NCI-H510A (cell line): ENCODE measurements at regions not wholly inside any gene's neighbourhood (a gene's known extent, or its start where the extent isn't known, plus 50 kb on each side); places are given as distances from the start of the nearest gene placed in this dataset.

ENCODE experiments used
- DNase-seq: peaks from one replicate; lab custom pipeline; 2025; lab: John Stamatoyannopoulos, UW

- no peak for DNase-seq
Observed at GRCh38 chr15:61479613-61480012, 250.5 kb upstream of the RORA start.

GRCh38 chr15:61476741-61477140 lies 247.6 kb upstream of the RORA start:
- DNase-seq: no peak

GRCh38 chr15:61474796-61475195 lies 245.7 kb upstream of the RORA start:
- DNase-seq: no peak

GRCh38 chr15:61467823-61468222 lies 238.7 kb upstream of the RORA start:
- DNase-seq: no peak

- DNase-seq: no peak
Observed at GRCh38 chr15:61459785-61460707, 230.9 kb upstream of the RORA start.

GRCh38 chr15:61457050-61457733 lies 228.1 kb upstream of the RORA start:
- DNase-seq: no peak

- no peak for DNase-seq
Observed at GRCh38 chr15:61449186-61449702, 220.1 kb upstream of the RORA start.

- no peak for DNase-seq
Observed at GRCh38 chr15:61447981-61448380, 218.9 kb upstream of the RORA start.

- no peak for DNase-seq
Observed at GRCh38 chr15:61444585-61444984, 215.5 kb upstream of the RORA start.

- no peak for DNase-seq
Observed at GRCh38 chr15:61442821-61443220, 213.7 kb upstream of the RORA start.

- no peak for DNase-seq
Observed at GRCh38 chr15:61441891-61442290, 212.8 kb upstream of the RORA start.

GRCh38 chr15:61426466-61426865 lies 197.4 kb upstream of the RORA start:
- DNase-seq: no peak

- no peak for DNase-seq
Observed at GRCh38 chr15:61425934-61426333, 196.8 kb upstream of the RORA start.

GRCh38 chr15:61422773-61423172 lies 193.7 kb upstream of the RORA start:
- no peak for DNase-seq

GRCh38 chr15:61421938-61422337 lies 192.8 kb upstream of the RORA start:
- no peak for DNase-seq

- DNase-seq: no peak
Observed at GRCh38 chr15:61421470-61421869, 192.4 kb upstream of the RORA start.

- no peak for DNase-seq
Observed at GRCh38 chr15:61420546-61420945, 191.4 kb upstream of the RORA start.

- DNase-seq: no peak
Observed at GRCh38 chr15:61415617-61416120, 186.6 kb upstream of the RORA start.

- DNase-seq: no peak
Observed at GRCh38 chr15:61411902-61412510, 182.9 kb upstream of the RORA start.

- no peak for DNase-seq
Observed at GRCh38 chr15:61410662-61411061, 181.6 kb upstream of the RORA start.

- DNase-seq: no peak
Observed at GRCh38 chr15:61404567-61404966, 175.5 kb upstream of the RORA start.

- DNase-seq: no peak
Observed at GRCh38 chr15:61403884-61404283, 174.8 kb upstream of the RORA start.
